ENCODE measurements at regions not wholly inside any gene's neighbourhood (a gene's known extent, or its start where the extent isn't known, plus 50 kb on each side); places are given as distances from the start of the nearest gene placed in this dataset.
"Not testable (repeated sequence)": the region's sequence is repeated elsewhere in the genome, so short reads cannot be mapped to it uniquely, and the experiment has no call there.

DNA sequence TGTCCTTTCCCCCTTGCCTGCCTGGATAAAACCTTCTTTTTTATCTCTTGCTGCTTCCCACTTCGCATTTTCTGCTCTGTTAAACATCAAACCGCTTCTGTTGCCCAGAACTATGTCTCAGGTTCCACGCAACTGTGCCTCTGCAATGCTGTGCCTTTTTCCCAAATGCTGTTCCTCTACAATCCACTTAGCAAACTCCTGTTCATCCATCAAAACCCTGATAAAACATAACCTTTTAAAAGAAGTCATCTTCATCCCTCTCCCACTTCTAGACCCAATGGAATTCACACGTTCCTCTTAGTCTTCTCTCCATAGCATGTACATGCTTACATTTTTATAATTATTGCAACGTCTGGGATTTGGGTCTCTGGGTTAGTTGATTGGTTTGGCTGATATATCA lies 111.9 kb upstream of the RRN3 start:
- H3K27ac ChIP-seq (ENCODE audit: low read depth in 1 of 2, low read length in 2 of 2); H3K27me3 Mint-ChIP-seq; H3K9me3 ChIP-seq (ENCODE audit: control insufficient read depth in 1 of 2, insufficient read depth in 1 of 2, low read length in 2 of 2); H3K9me3 Mint-ChIP-seq; CTCF ChIA-PET; H3K4me1 ChIP-seq (ENCODE audit: insufficient read depth, low read length); H3K36me3 ChIP-seq (ENCODE audit: insufficient read depth, low read length); H3K4me3 ChIP-seq (ENCODE audit: low read length); H3K27me3 ChIP-seq (ENCODE audit: control insufficient read depth in 1 of 2, insufficient read depth in 2 of 2, low read length in 2 of 2); H3K4me1 Mint-ChIP-seq (ENCODE audit: low read depth); ATAC-seq (ENCODE audit: poor library complexity); H3K36me3 Mint-ChIP-seq (ENCODE audit: low read depth); intact Hi-C loops (cut with DNase I, micrococcal nuclease); POLR2A ChIA-PET; H3K4me3 Mint-ChIP-seq; H3K27ac Mint-ChIP-seq; DNase-seq: not testable (repeated sequence)

DNA sequence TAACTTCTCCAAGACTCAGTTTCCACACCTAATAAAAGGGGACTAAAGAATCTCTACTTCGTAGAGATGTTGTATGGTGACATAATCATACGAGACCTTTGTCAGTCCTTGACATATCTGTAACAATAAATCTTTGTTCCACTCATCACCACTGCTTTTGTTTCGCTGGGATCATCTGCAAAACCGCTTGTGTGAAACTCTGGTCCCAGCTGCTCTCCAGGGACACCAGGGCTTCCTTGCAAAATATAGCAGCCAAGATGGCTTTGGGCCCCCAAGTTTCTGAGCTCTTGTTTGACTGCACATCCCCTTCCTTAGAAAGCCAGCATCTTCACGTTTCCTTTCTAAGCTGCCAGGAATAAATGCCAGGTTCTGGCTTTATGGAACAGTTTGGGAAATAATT lies 110.5 kb upstream of the RRN3 start:
- H3K4me1 ChIP-seq (ENCODE audit: insufficient read depth, low read length); H3K27ac Mint-ChIP-seq; H3K36me3 Mint-ChIP-seq (ENCODE audit: low read depth); H3K9me3 ChIP-seq (ENCODE audit: control insufficient read depth in 1 of 2, insufficient read depth in 1 of 2, low read length in 2 of 2); intact Hi-C loops (cut with DNase I, micrococcal nuclease); H3K4me3 Mint-ChIP-seq; H3K27ac ChIP-seq (ENCODE audit: low read depth in 1 of 2, low read length in 2 of 2); H3K27me3 ChIP-seq (ENCODE audit: control insufficient read depth in 1 of 2, insufficient read depth in 2 of 2, low read length in 2 of 2); H3K4me3 ChIP-seq (ENCODE audit: low read length); H3K4me1 Mint-ChIP-seq (ENCODE audit: low read depth); H3K36me3 ChIP-seq (ENCODE audit: insufficient read depth, low read length); H3K27me3 Mint-ChIP-seq; DNase-seq; POLR2A ChIA-PET; CTCF ChIA-PET; H3K9me3 Mint-ChIP-seq; ATAC-seq (ENCODE audit: poor library complexity): not testable (repeated sequence)

GRCh38 chr16:15192813-15193212 lies 98.7 kb upstream of the RRN3 start:
- CTCF ChIA-PET; H3K36me3 ChIP-seq (ENCODE audit: insufficient read depth, low read length); H3K9me3 Mint-ChIP-seq; DNase-seq; ATAC-seq (ENCODE audit: poor library complexity); H3K4me1 ChIP-seq (ENCODE audit: insufficient read depth, low read length); H3K9me3 ChIP-seq (ENCODE audit: control insufficient read depth in 1 of 2, insufficient read depth in 1 of 2, low read length in 2 of 2); H3K27ac ChIP-seq (ENCODE audit: low read depth in 1 of 2, low read length in 2 of 2); intact Hi-C loops (cut with DNase I, micrococcal nuclease); POLR2A ChIA-PET; H3K27ac Mint-ChIP-seq; H3K27me3 ChIP-seq (ENCODE audit: control insufficient read depth in 1 of 2, insufficient read depth in 2 of 2, low read length in 2 of 2); H3K4me3 ChIP-seq (ENCODE audit: low read length); H3K27me3 Mint-ChIP-seq; H3K36me3 Mint-ChIP-seq (ENCODE audit: low read depth); H3K4me3 Mint-ChIP-seq; H3K4me1 Mint-ChIP-seq (ENCODE audit: low read depth): not testable (repeated sequence)

GRCh38 chr16:15192197-15192596 lies 98.1 kb upstream of the RRN3 start:
- H3K36me3 Mint-ChIP-seq (ENCODE audit: low read depth); POLR2A ChIA-PET; H3K4me3 ChIP-seq (ENCODE audit: low read length); CTCF ChIA-PET; H3K4me3 Mint-ChIP-seq; H3K9me3 ChIP-seq (ENCODE audit: control insufficient read depth in 1 of 2, insufficient read depth in 1 of 2, low read length in 2 of 2); DNase-seq; H3K27me3 ChIP-seq (ENCODE audit: control insufficient read depth in 1 of 2, insufficient read depth in 2 of 2, low read length in 2 of 2); H3K9me3 Mint-ChIP-seq; H3K4me1 Mint-ChIP-seq (ENCODE audit: low read depth); intact Hi-C loops (cut with DNase I, micrococcal nuclease); H3K27ac Mint-ChIP-seq; H3K27ac ChIP-seq (ENCODE audit: low read depth in 1 of 2, low read length in 2 of 2); H3K4me1 ChIP-seq (ENCODE audit: insufficient read depth, low read length); H3K27me3 Mint-ChIP-seq; H3K36me3 ChIP-seq (ENCODE audit: insufficient read depth, low read length); ATAC-seq (ENCODE audit: poor library complexity): not testable (repeated sequence)

DNA sequence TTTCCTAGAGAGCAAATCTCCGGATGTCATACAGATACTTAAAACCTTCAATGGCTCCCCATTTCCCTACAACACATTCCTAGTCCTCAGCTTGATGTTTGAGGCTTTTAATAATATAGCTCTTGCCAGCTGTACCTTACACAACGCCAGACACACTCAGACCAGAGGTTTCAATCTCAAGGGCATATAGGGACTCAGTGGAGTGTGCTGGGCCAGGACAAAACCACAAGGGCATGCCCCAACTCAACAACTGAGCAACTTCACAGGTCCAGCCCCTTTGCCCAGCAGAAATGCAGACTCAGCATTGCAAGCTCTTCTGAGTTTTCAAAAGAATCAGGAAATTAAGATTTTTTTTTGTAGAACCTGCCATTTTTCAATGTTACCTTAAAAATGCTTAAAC lies 95.4 kb upstream of the RRN3 start:
- intact Hi-C loops (cut with DNase I, micrococcal nuclease); H3K27ac Mint-ChIP-seq; CTCF ChIA-PET; H3K4me1 ChIP-seq (ENCODE audit: insufficient read depth, low read length); H3K4me1 Mint-ChIP-seq (ENCODE audit: low read depth); H3K9me3 ChIP-seq (ENCODE audit: control insufficient read depth in 1 of 2, insufficient read depth in 1 of 2, low read length in 2 of 2); H3K27me3 ChIP-seq (ENCODE audit: control insufficient read depth in 1 of 2, insufficient read depth in 2 of 2, low read length in 2 of 2); ATAC-seq (ENCODE audit: poor library complexity); H3K36me3 Mint-ChIP-seq (ENCODE audit: low read depth); H3K9me3 Mint-ChIP-seq; POLR2A ChIA-PET; H3K27ac ChIP-seq (ENCODE audit: low read depth in 1 of 2, low read length in 2 of 2); H3K36me3 ChIP-seq (ENCODE audit: insufficient read depth, low read length); DNase-seq; H3K4me3 Mint-ChIP-seq; H3K27me3 Mint-ChIP-seq; H3K4me3 ChIP-seq (ENCODE audit: low read length): not testable (repeated sequence)
